Right atrium auricular region (tissue), 2 donors: ENCODE measurements at regions not wholly inside any gene's neighbourhood (a gene's known extent, or its start where the extent isn't known, plus 50 kb on each side); places are given as distances from the start of the nearest gene placed in this dataset.

Experiments used
- DNase-seq: peaks from one replicate; pipeline ENCODE4 v3.0.0-alpha.2; 2019; ENCODE audit warnings: low spot score
- H3K27ac ChIP-seq, 2 donors: fragments of 200-600 bp; sonication (generic); 1 replicate in 1 of 2; 2 replicates in 1 of 2; pipeline ENCODE4 v1.5.1; 2016 to 2019
- H3K27me3 ChIP-seq, 2 donors: fragments of 200-600 bp; sonication (generic); one replicate each; pipeline versions ENCODE4 v1.5.1 to v1.6.0; 2017 to 2019
- H3K36me3 ChIP-seq: fragments of 200-600 bp; sonication (generic); one replicate; pipeline ENCODE4 v1.5.1; 2016
- H3K4me1 ChIP-seq, 2 donors: fragments of 200-600 bp; sonication (generic); one replicate each; pipeline versions ENCODE4 v1.5.1 to v1.6.0; 2017 to 2019
- H3K4me3 ChIP-seq, 2 donors: fragments of 200-600 bp; sonication (generic); 1 replicate in 1 of 2; 2 replicates in 1 of 2; pipeline ENCODE4 v1.5.1; 2017 to 2019; ENCODE audit warnings: mild to moderate bottlenecking in 1 of 2, moderate library complexity in 1 of 2
- H3K9me3 ChIP-seq, 2 donors: fragments of 200-600 bp; sonication (generic); one replicate each; pipeline ENCODE4 v1.5.1; 2019
- CTCF ChIP-seq, 2 donors: fragments of 200-600 bp; sonication (generic); IDR thresholded peaks; one replicate each; pipeline ENCODE4 v1.5.1; 2019; ENCODE audit warnings: antibody characterized with exemption in 2 of 2

GRCh38 chr3:5732081-5732480 is 544.6 kb downstream of the EDEM1 start:
- no peaks in the 10 kb centered on the region for H3K27me3 ChIP-seq
- H3K27ac ChIP-seq, result no peak overlapping the region
- DNase-seq, result no peak
- TF ChIP-seq CTCF (IDR thresholded peaks at IDR 0.05), result no peak
- H3K4me3 ChIP-seq, result no peak overlapping the region
- H3K9me3 ChIP-seq, result no peaks in the 10 kb centered on the region
- no peaks in the 10 kb centered on the region for H3K4me1 ChIP-seq
- H3K36me3 ChIP-seq, result no peaks in the 10 kb centered on the region

GRCh38 chr3:5733995-5734394 is 546.5 kb downstream of the EDEM1 start:
- DNase-seq, result no peak
- Histone ChIP-seq H3K4me1 (no peaks in the 10 kb centered on the region), H3K9me3 (no peaks in the 10 kb centered on the region), H3K27ac (no peak overlapping the region), H3K36me3 (no peaks in the 10 kb centered on the region), H3K4me3 (no peak overlapping the region), H3K27me3 (no peaks in the 10 kb centered on the region)
- TF ChIP-seq CTCF (IDR thresholded peaks at IDR 0.05), result no peak

GRCh38 chr3:5735896-5736295 is 548.4 kb downstream of the EDEM1 start:
- no peak for TF ChIP-seq CTCF (IDR thresholded peaks at IDR 0.05)
- no peak overlapping the region for H3K4me3 ChIP-seq
- no peaks in the 10 kb centered on the region for H3K36me3 ChIP-seq
- no peak for DNase-seq
- H3K27ac ChIP-seq, result no peak overlapping the region
- no peaks in the 10 kb centered on the region for H3K27me3 ChIP-seq
- no peaks in the 10 kb centered on the region for H3K4me1 ChIP-seq
- H3K9me3 ChIP-seq, result no peaks in the 10 kb centered on the region

DNA sequence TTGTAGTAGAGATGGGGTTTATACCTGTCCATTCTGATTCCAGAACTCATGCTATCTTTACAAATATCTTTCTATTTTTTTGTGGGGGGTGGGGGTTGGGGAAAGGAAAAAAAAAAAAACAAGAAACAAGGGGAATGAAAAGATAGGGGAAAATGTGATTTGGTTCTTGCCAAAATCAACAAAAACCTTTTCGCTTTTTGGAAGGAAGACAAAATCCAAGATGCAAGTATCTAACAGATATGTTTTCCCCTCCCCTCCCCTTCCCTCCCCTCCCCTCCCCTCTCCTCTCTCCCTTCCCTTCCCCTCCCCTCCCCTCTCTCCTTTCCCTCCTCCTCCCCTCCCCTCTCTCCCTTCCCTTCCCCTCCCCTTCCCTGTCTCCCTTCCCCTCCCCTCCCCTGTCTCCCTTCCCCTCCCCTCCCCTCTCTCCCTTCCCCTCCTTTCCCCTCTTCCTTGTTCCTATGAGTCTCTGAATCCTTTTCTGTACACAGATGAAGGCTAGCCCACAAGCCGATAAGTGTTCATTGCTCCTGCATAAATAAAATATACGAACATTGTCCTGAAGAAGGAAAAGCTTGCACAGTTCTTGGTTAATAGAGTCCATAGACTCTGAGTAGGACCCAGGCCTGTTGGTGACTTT is 551.9 kb downstream of the EDEM1 start:
- Histone ChIP-seq H3K4me1 (no peaks in the 10 kb centered on the region), H3K36me3 (no peaks in the 10 kb centered on the region), H3K4me3 (no peak overlapping the region), H3K27me3 (no peaks in the 10 kb centered on the region), H3K9me3 (no peaks in the 10 kb centered on the region), H3K27ac (no peak overlapping the region)
- no peak for DNase-seq
- TF ChIP-seq CTCF (IDR thresholded peaks at IDR 0.05), result no peak

DNA sequence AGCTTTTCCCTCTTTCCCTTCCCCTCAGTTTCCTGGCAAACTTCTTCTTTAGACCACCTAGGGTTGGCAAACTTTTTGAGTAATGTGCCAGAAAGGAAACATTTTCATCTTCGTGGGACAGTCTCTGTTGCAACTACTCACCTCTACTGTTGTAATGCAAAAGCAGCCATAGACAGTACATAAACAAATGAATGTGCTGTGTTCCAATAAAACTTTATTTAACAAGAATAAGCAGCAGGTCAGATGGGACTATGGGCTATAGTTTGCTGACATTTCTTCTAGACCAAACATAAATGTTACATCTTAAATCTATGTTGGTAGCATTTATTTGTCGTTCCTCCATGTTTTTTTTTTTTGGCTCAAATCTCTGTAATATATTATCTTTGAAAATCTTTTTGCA is 552.4 kb downstream of the EDEM1 start:
- H3K9me3 ChIP-seq, result no peaks in the 10 kb centered on the region
- no peaks in the 10 kb centered on the region for H3K27me3 ChIP-seq
- H3K4me3 ChIP-seq, result no peak overlapping the region
- no peak for DNase-seq
- H3K36me3 ChIP-seq, result no peaks in the 10 kb centered on the region
- no peaks in the 10 kb centered on the region for H3K4me1 ChIP-seq
- H3K27ac ChIP-seq, result no peak overlapping the region
- TF ChIP-seq CTCF (IDR thresholded peaks at IDR 0.05), result no peak

- Histone ChIP-seq H3K36me3 (no peaks in the 10 kb centered on the region), H3K4me3 (no peak overlapping the region), H3K4me1 (no peaks in the 10 kb centered on the region), H3K27ac (no peak overlapping the region), H3K9me3 (no peaks in the 10 kb centered on the region), H3K27me3 (no peaks in the 10 kb centered on the region)
- no peak for DNase-seq
- TF ChIP-seq CTCF (IDR thresholded peaks at IDR 0.05), result no peak
Observed at GRCh38 chr3:5741017-5741416, 553.5 kb downstream of the EDEM1 start.
